ENCODE measurements at regions not wholly inside any gene's neighbourhood (a gene's known extent, or its start where the extent isn't known, plus 50 kb on each side); places are given as distances from the start of the nearest gene placed in this dataset.

DNA sequence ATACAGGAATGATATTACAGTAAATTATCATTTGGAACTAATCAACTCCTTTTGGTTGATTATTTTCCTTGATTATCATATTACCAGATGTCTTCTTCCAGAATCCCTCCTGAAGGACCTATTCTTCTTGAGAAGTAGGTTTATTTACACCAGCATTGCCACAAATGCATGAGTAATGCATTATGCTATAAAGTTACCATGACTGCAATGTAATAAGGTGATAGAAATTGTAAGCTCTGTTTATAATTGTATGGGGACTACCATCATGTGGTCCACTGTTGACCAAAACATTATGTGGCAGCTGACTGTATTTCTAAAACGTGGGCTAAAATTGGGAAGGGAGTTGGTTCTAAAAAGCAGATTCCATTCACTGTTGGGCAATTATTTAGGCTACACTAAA, 602.2 kb downstream of the NYAP2 start:
- no peak for DNase-seq
- Histone ChIP-seq H3K4me3 (replicated peaks in 1 of 3) (no peak overlapping the region), H3K4me1 (no peaks in the 10 kb centered on the region), H3K27ac (no peak overlapping the region), H3K36me3 (no peaks in the 10 kb centered on the region), H3K27me3 (no peaks in the 10 kb centered on the region), H3K9me3 (no peaks in the 10 kb centered on the region)
- TF ChIP-seq, protein P1, sequence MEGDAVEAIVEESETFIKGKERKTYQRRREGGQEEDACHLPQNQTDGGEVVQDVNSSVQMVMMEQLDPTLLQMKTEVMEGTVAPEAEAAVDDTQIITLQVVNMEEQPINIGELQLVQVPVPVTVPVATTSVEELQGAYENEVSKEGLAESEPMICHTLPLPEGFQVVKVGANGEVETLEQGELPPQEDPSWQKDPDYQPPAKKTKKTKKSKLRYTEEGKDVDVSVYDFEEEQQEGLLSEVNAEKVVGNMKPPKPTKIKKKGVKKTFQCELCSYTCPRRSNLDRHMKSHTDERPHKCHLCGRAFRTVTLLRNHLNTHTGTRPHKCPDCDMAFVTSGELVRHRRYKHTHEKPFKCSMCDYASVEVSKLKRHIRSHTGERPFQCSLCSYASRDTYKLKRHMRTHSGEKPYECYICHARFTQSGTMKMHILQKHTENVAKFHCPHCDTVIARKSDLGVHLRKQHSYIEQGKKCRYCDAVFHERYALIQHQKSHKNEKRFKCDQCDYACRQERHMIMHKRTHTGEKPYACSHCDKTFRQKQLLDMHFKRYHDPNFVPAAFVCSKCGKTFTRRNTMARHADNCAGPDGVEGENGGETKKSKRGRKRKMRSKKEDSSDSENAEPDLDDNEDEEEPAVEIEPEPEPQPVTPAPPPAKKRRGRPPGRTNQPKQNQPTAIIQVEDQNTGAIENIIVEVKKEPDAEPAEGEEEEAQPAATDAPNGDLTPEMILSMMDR (IDR thresholded peaks at IDR 0.05) = no peak
- no peak for TF ChIP-seq POLR2A (IDR thresholded peaks at IDR 0.05)
- intact Hi-C loops (cut with DNase I) = no loop called here
- WGBS, 2 donors = 84 to 89% methylated on average over 1 of the region's 1 CpG

DNA sequence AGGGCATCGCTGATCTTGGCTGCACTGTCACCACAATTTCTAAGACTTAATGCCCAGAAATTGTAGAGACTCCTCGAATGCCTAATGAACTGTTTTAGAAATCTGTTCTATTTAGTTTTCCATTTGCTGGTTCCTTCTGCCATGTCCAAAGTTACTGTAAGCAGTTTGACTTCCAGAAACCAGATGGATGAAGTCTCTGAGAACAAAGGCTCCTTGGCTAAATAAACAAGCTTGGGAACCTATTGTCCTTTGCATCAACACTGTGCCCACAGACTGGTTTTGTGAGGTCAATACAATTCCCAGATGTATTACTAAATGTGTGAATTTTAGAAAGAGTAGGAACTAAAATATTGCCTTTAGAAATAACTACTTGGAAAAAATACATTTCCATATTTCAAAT, 600.2 kb downstream of the NYAP2 start:
- no peaks in the 10 kb centered on the region for H3K9me3 ChIP-seq
- intact Hi-C loops (cut with DNase I) = no loop called here
- no peak for DNase-seq
- H3K4me1 ChIP-seq = peaks cover 0 to 7% of the 10 kb centered on the region in 2 donors
- no peak for TF ChIP-seq POLR2A (IDR thresholded peaks at IDR 0.05)
- TF ChIP-seq, protein P1 (IDR thresholded peaks at IDR 0.05) = no peak
- no peaks in the 10 kb centered on the region for H3K36me3 ChIP-seq
- no peak overlapping the region for H3K27ac ChIP-seq
- no peak overlapping the region for H3K4me3 ChIP-seq (replicated peaks in 1 of 3)
- 58 to 71% methylated on average over 2 of the region's 2 CpGs for WGBS, 2 donors
- H3K27me3 ChIP-seq = no peaks in the 10 kb centered on the region

DNA sequence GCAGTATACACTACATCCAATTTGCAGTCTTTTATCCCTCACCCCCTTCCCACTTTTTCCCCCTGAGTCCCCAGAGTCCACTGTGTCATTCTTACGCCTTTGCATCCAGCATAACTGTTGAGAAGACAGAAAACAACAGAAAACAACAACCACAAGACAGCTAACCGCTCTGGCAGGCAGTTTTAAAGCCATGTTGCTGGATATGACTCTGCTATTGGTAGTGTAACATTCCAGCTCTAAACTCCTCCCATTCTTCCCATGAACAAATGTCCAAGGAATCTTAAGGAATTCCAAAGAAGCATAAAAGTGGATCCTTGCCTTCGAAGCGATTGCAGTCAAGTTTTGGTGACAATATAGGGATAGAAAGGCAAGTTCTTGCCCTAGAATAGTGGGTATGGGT, 599.1 kb downstream of the NYAP2 start:
- no peak overlapping the region for H3K4me3 ChIP-seq (replicated peaks in 1 of 3)
- TF ChIP-seq POLR2A (IDR thresholded peaks at IDR 0.05) = no peak
- TF ChIP-seq, protein P1 (IDR thresholded peaks at IDR 0.05) = no peak
- intact Hi-C loops (cut with DNase I) = no loop called here
- 92 to 97% methylated on average over 4 of the region's 4 CpGs for WGBS, 2 donors
- no peaks in the 10 kb centered on the region for H3K9me3 ChIP-seq
- H3K4me1 ChIP-seq = peaks cover 0 to 7% of the 10 kb centered on the region in 2 donors
- no peak for DNase-seq
- H3K27me3 ChIP-seq = no peaks in the 10 kb centered on the region
- H3K36me3 ChIP-seq = no peaks in the 10 kb centered on the region
- H3K27ac ChIP-seq = no peak overlapping the region

DNA sequence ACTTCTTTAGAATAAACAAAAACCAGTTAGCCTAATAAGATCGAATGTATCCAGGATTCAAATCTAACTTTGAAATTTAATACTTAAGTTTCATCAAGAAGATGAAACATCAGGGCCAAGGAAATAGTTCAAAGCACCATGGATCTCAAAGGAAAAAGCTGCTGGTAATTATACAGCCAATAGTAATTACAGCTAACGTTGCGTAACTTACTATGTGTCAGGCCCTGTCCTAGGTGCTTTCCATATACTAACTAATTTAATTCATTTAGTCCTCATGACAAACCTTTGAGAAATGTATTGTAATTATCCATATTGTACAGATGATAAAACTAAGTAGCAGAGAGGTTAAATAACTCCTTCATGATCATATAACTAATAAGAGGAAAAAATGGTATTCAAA, 598.6 kb downstream of the NYAP2 start:
- no peaks in the 10 kb centered on the region for H3K36me3 ChIP-seq
- peaks cover 0 to 7% of the 10 kb centered on the region in 2 donors for H3K4me1 ChIP-seq
- TF ChIP-seq POLR2A (IDR thresholded peaks at IDR 0.05) = no peak
- TF ChIP-seq, protein P1 (IDR thresholded peaks at IDR 0.05) = no peak
- no peak overlapping the region for H3K27ac ChIP-seq
- DNase-seq = no peak
- H3K27me3 ChIP-seq = no peaks in the 10 kb centered on the region
- intact Hi-C loops (cut with DNase I) = no loop called here
- H3K9me3 ChIP-seq = no peaks in the 10 kb centered on the region
- no peak overlapping the region for H3K4me3 ChIP-seq (replicated peaks in 1 of 3)
- 92 to 93% methylated on average over 3 of the region's 3 CpGs for WGBS, 2 donors

DNA sequence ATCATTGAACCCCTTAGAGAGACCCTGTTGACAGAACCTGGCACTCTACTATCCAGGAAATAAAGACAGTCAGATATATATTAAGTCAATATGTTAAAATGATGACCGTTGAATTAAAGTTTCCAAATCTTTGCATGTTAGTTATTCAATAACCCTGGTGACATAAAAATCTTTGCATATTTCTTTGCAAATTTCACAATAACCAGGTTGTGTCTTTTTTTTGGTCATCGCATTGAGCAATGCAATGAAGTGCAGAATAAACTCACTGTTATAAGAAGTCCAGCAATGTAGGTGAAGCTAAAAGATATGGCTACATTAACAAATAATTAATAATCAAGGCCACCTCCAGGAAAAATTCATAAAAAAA, 596.9 kb downstream of the NYAP2 start:
- DNase-seq = no peak
- Histone ChIP-seq H3K36me3 (no peaks in the 10 kb centered on the region), H3K9me3 (no peaks in the 10 kb centered on the region), H3K4me3 (replicated peaks in 1 of 3) (no peak overlapping the region), H3K27ac (no peak overlapping the region), H3K27me3 (no peaks in the 10 kb centered on the region), H3K4me1 (peaks cover 0 to 7% of the 10 kb centered on the region in 2 donors)
- intact Hi-C loops (cut with DNase I) = no loop called here
- WGBS, 2 donors = 90 to 96% methylated on average over 2 of the region's 2 CpGs
- TF ChIP-seq, protein P1 (IDR thresholded peaks at IDR 0.05) = no peak
